KOPT-K1 (cell line): ENCODE measurements at regions not wholly inside any gene's neighbourhood (a gene's known extent, or its start where the extent isn't known, plus 50 kb on each side); places are given as distances from the start of the nearest gene placed in this dataset.
"Not testable (repeated sequence)": the region's sequence is repeated elsewhere in the genome, so short reads cannot be mapped to it uniquely, and the experiment has no call there.

Experiments used
- H3K27ac ChIP-seq: fragments of 200-600 bp; sonication (generic); 2 replicates; pipeline ENCODE4 v1.5.1; 2016; ENCODE audit warnings: antibody characterized with exemption, mild to moderate bottlenecking, low read depth, low read length; ENCODE audit not compliant: poor library complexity, severe bottlenecking
- H3K36me3 ChIP-seq: fragments of 200-600 bp; sonication (generic); 2 replicates; pipeline ENCODE4 v1.5.1; 2017; ENCODE audit warnings: antibody characterized with exemption, mild to moderate bottlenecking, low read length, moderate library complexity; ENCODE audit not compliant: insufficient read depth
- H3K9me3 ChIP-seq: fragments of 200-600 bp; sonication (generic); 2 replicates; pipeline ENCODE4 v1.5.1; 2017; ENCODE audit warnings: antibody characterized with exemption, low read length, mild to moderate bottlenecking; ENCODE audit not compliant: insufficient read depth, poor library complexity, severe bottlenecking

- no peak overlapping the region for H3K27ac ChIP-seq
Measured at GRCh38 chr6:86712039-86712438, 225.3 kb upstream of the HTR1E start.

GRCh38 chr6:86707545-86708120, 229.7 kb upstream of the HTR1E start:
- no peaks in the 10 kb centered on the region for H3K36me3 ChIP-seq
- no peak overlapping the region for H3K27ac ChIP-seq
- H3K9me3 ChIP-seq, result no peaks in the 10 kb centered on the region

More at GRCh38 chr6:86712039-86712438, 225.3 kb upstream of the HTR1E start:
- Histone ChIP-seq H3K36me3 (no peaks in the 10 kb centered on the region), H3K9me3 (no peaks in the 10 kb centered on the region)

- Histone ChIP-seq H3K9me3 (no peaks in the 10 kb centered on the region), H3K36me3 (no peaks in the 10 kb centered on the region), H3K27ac (no peak overlapping the region)
Measured at GRCh38 chr6:86706449-86706848, 230.9 kb upstream of the HTR1E start.

GRCh38 chr6:86701228-86701627, 236.1 kb upstream of the HTR1E start:
- not testable (repeated sequence) for H3K9me3 ChIP-seq, H3K36me3 ChIP-seq, H3K27ac ChIP-seq

- Histone ChIP-seq H3K9me3 (no peaks in the 10 kb centered on the region), H3K27ac (no peak overlapping the region)
Measured at GRCh38 chr6:86686496-86686895, 250.8 kb upstream of the HTR1E start.

GRCh38 chr6:86685230-86685797, 252.0 kb upstream of the HTR1E start:
- H3K36me3 ChIP-seq, result no peaks in the 10 kb centered on the region
- H3K9me3 ChIP-seq, result no peaks in the 10 kb centered on the region
- H3K27ac ChIP-seq, result no peak overlapping the region

More at GRCh38 chr6:86686496-86686895, 250.8 kb upstream of the HTR1E start:
- H3K36me3 ChIP-seq, result no peaks in the 10 kb centered on the region

- Histone ChIP-seq H3K27ac (no peak overlapping the region), H3K36me3 (no peaks in the 10 kb centered on the region), H3K9me3 (no peaks in the 10 kb centered on the region)
Measured at GRCh38 chr6:86683132-86683908, 254.0 kb upstream of the HTR1E start.

GRCh38 chr6:86682297-86682696, 255.0 kb upstream of the HTR1E start:
- no peak overlapping the region for H3K27ac ChIP-seq
- no peaks in the 10 kb centered on the region for H3K9me3 ChIP-seq
- no peaks in the 10 kb centered on the region for H3K36me3 ChIP-seq

- H3K36me3 ChIP-seq, H3K27ac ChIP-seq, H3K9me3 ChIP-seq: not testable (repeated sequence)
Measured at GRCh38 chr6:86681140-86681539, 256.2 kb upstream of the HTR1E start.

GRCh38 chr6:86672125-86672524, 265.2 kb upstream of the HTR1E start:
- H3K9me3 ChIP-seq, H3K36me3 ChIP-seq, H3K27ac ChIP-seq: not testable (repeated sequence)

- Histone ChIP-seq H3K9me3 (no peaks in the 10 kb centered on the region), H3K27ac (no peak overlapping the region), H3K36me3 (no peaks in the 10 kb centered on the region)
Measured at GRCh38 chr6:86657192-86657591, 280.1 kb upstream of the HTR1E start.

GRCh38 chr6:86629123-86629522, 308.2 kb upstream of the HTR1E start:
- Histone ChIP-seq H3K9me3 (no peaks in the 10 kb centered on the region), H3K36me3 (no peaks in the 10 kb centered on the region), H3K27ac (no peak overlapping the region)

- Histone ChIP-seq H3K27ac (no peak overlapping the region), H3K36me3 (no peaks in the 10 kb centered on the region), H3K9me3 (no peaks in the 10 kb centered on the region)
Measured at GRCh38 chr6:86619428-86619827, 317.9 kb upstream of the HTR1E start.

GRCh38 chr6:86615299-86615698, 322.0 kb upstream of the HTR1E start:
- Histone ChIP-seq H3K27ac (no peak overlapping the region), H3K36me3 (no peaks in the 10 kb centered on the region), H3K9me3 (no peaks in the 10 kb centered on the region)

- H3K36me3 ChIP-seq, result no peaks in the 10 kb centered on the region
- no peak overlapping the region for H3K27ac ChIP-seq
- H3K9me3 ChIP-seq, result no peaks in the 10 kb centered on the region
Measured at GRCh38 chr6:86609549-86610388, 327.6 kb upstream of the HTR1E start.
